PC-9 (cell line): ENCODE measurements at regions not wholly inside any gene's neighbourhood (a gene's known extent, or its start where the extent isn't known, plus 50 kb on each side); places are given as distances from the start of the nearest gene placed in this dataset.
A peak's percentile ranks its signal among the peaks of the same experiment; 100 is the strongest.

ENCODE experiments used
- BruUV-seq: library from RNA; stranded (reverse); fragments of 400-500 nt; replicated peaks from 2 replicates; lab custom pipeline; 2021; lab: Mats Ljungman, UMichigan
- CTCF ChIA-PET: fragments of 300-600 bp; sonication (Branson Sonifier 250); formaldehyde crosslinking; loops from one replicate; lab custom pipeline; 2022; ENCODE audit warnings: antibody characterized with exemption; lab: Charles Lee
- POLR2A ChIA-PET: fragments of 300-600 bp; sonication (Branson Sonifier 250); formaldehyde crosslinking; loops from one replicate; lab custom pipeline; 2022; ENCODE audit warnings: antibody characterized with exemption; ENCODE audit not compliant: unreplicated experiment; lab: Charles Lee
- DNase-seq, 2 experiments: peaks; one replicate each; pipeline versions ENCODE4 v3.0.0 to v3.0.0-alpha.2; 2015 to 2022; ENCODE audit warnings: mixed read lengths in 1 of 2
- H2AFZ ChIP-seq: fragments of 200-600 bp; sonication (generic); 2 replicates; pipeline ENCODE4 v1.8.1; 2017; ENCODE audit warnings: antibody characterized with exemption
- H3F3A ChIP-seq: fragments of 200-600 bp; sonication (generic); 2 replicates; pipeline ENCODE4 v1.8.1; 2017; ENCODE audit warnings: antibody characterized with exemption, mild to moderate bottlenecking, low read depth; ENCODE audit not compliant: insufficient read depth
- H3K27ac ChIP-seq: fragments of 200-600 bp; sonication (generic); 2 replicates; pipeline ENCODE4 v1.6.1; 2016; ENCODE audit warnings: mixed run types
- H3K27me3 ChIP-seq: fragments of 200-600 bp; sonication (generic); 2 replicates; pipeline ENCODE4 v1.6.1; 2016; ENCODE audit warnings: low read depth, mixed run types; ENCODE audit not compliant: insufficient read depth
- H3K36me3 ChIP-seq: fragments of 200-600 bp; sonication (generic); 2 replicates; pipeline ENCODE4 v1.6.1; 2016; ENCODE audit warnings: low read depth, mixed run types
- H3K4me1 ChIP-seq: fragments of 200-600 bp; sonication (generic); replicated peaks from 2 replicates; pipeline ENCODE4 v1.6.1; 2016; ENCODE audit warnings: mixed run types; ENCODE audit not compliant: insufficient read depth
- H3K4me2 ChIP-seq: fragments of 200-600 bp; sonication (generic); 2 replicates; pipeline ENCODE4 v1.6.1; 2017; ENCODE audit warnings: mixed run types
- H3K4me3 ChIP-seq: fragments of 200-600 bp; sonication (generic); 2 replicates; pipeline ENCODE4 v1.6.1; 2016; ENCODE audit warnings: mixed run types
- H3K79me2 ChIP-seq: fragments of 200-600 bp; sonication (generic); 2 replicates; pipeline ENCODE4 v1.6.1; 2017; ENCODE audit warnings: low read depth, mixed run types
- H3K9me2 ChIP-seq: fragments of 200-600 bp; sonication (generic); 2 replicates; pipeline ENCODE4 v1.8.1; 2017; ENCODE audit warnings: mild to moderate bottlenecking; ENCODE audit not compliant: insufficient read depth
- H3K9me3 ChIP-seq: fragments of 200-600 bp; sonication (generic); 2 replicates; pipeline ENCODE4 v1.8.1; 2016; ENCODE audit warnings: low read depth; ENCODE audit not compliant: insufficient read depth
- H4K20me1 ChIP-seq: fragments of 200-600 bp; sonication (generic); 2 replicates; pipeline ENCODE4 v1.8.1; 2017; ENCODE audit not compliant: insufficient read depth
- CTCF ChIP-seq: fragments of 200-600 bp; sonication (generic); conservative IDR thresholded peaks from 2 replicates; pipeline ENCODE4 v1.6.1; 2017; ENCODE audit warnings: mixed run types, antibody characterized with exemption, mild to moderate bottlenecking, moderate library complexity
- EZH2 ChIP-seq: fragments of 200-600 bp; sonication (generic); IDR thresholded peaks from 2 replicates; pipeline ENCODE4 v1.8.0; 2017; ENCODE audit warnings: antibody characterized with exemption, low read depth
- intact Hi-C: fragments of 100-400 bp; cut with micrococcal nuclease; formaldehyde crosslinking; loops from one replicate; pipeline ENCODE4 v1.10.0; 2022; ENCODE audit not compliant: unreplicated experiment

GRCh38 chr5:98455665-98456064 lies 317.8 kb upstream of the RGMB start:
- no peak overlapping the region for H3K27ac ChIP-seq
- H3K27me3 ChIP-seq = no peaks in the 10 kb centered on the region
- DNase-seq = no peak
- H3F3A ChIP-seq = no peaks in the 10 kb centered on the region
- no peaks in the 10 kb centered on the region for H3K4me1 ChIP-seq
- H3K9me3 ChIP-seq = no peaks in the 10 kb centered on the region
- no peaks in the 10 kb centered on the region for H3K9me2 ChIP-seq
- ChIA-PET POLR2A (no interaction called here), CTCF (no interaction called here)
- H4K20me1 ChIP-seq = no peaks in the 10 kb centered on the region
- no peak overlapping the region for H3K4me3 ChIP-seq
- TF ChIP-seq EZH2 (no peak), CTCF (no peak)
- no peak overlapping the region for H3K4me2 ChIP-seq
- intact Hi-C loops = loop anchor here (1.0 kb wide), 1 partner anchor 314 kb away; no protein-coding TSS in a partner anchor
- H3K36me3 ChIP-seq = no peaks in the 10 kb centered on the region
- H2AFZ ChIP-seq = 0 out of 2 replicates have a peak overlapping the region, but pooled peaks have one; percentile 32
- BruUV-seq = no TSS peak
- H3K79me2 ChIP-seq = no peaks in the 10 kb centered on the region

GRCh38 chr5:98458004-98458403 lies 315.5 kb upstream of the RGMB start:
- Histone ChIP-seq H4K20me1 (no peaks in the 10 kb centered on the region), H3K4me1 (no peaks in the 10 kb centered on the region), H3K9me2 (no peaks in the 10 kb centered on the region), H3K27ac (no peak overlapping the region), H3K9me3 (no peaks in the 10 kb centered on the region), H3K36me3 (no peaks in the 10 kb centered on the region), H3K27me3 (no peaks in the 10 kb centered on the region), H3K79me2 (no peaks in the 10 kb centered on the region), H3K4me2 (no peak overlapping the region), H2AFZ (no peak overlapping the region), H3K4me3 (no peak overlapping the region), H3F3A (no peaks in the 10 kb centered on the region)
- CTCF ChIA-PET = no interaction called here
- no peak for TF ChIP-seq EZH2
- TF ChIP-seq CTCF = no peak
- intact Hi-C loops = no loop called here
- BruUV-seq = no TSS peak
- POLR2A ChIA-PET = no interaction called here
- DNase-seq = no peak

GRCh38 chr5:98458726-98459125 lies 314.7 kb upstream of the RGMB start:
- DNase-seq = no peak
- H3K4me2 ChIP-seq = no peak overlapping the region
- no peaks in the 10 kb centered on the region for H3K27me3 ChIP-seq
- TF ChIP-seq CTCF = no peak
- TF ChIP-seq EZH2 = no peak
- H3K9me2 ChIP-seq = no peaks in the 10 kb centered on the region
- no TSS peak for BruUV-seq
- H3K4me3 ChIP-seq = no peak overlapping the region
- intact Hi-C loops = no loop called here
- no peaks in the 10 kb centered on the region for H3F3A ChIP-seq
- no peak overlapping the region for H3K27ac ChIP-seq
- no peaks in the 10 kb centered on the region for H3K4me1 ChIP-seq
- no peaks in the 10 kb centered on the region for H3K36me3 ChIP-seq
- POLR2A ChIA-PET = no interaction called here
- H3K9me3 ChIP-seq = no peaks in the 10 kb centered on the region
- CTCF ChIA-PET = no interaction called here
- no peaks in the 10 kb centered on the region for H4K20me1 ChIP-seq
- H3K79me2 ChIP-seq = no peaks in the 10 kb centered on the region
- H2AFZ ChIP-seq = no peak overlapping the region
